ENCODE measurements at regions not wholly inside any gene's neighbourhood (a gene's known extent, or its start where the extent isn't known, plus 50 kb on each side); places are given as distances from the start of the nearest gene placed in this dataset.
"Not testable (repeated sequence)": the region's sequence is repeated elsewhere in the genome, so short reads cannot be mapped to it uniquely, and the experiment has no call there.

- not testable (repeated sequence) for TF ChIP-seq TAF1 (IDR thresholded peaks at IDR 0.05; ENCODE audit: borderline replicate concordance, low read depth, low read length); POLR2A (IDR thresholded peaks at IDR 0.05; ENCODE audit: low read depth, low read length); POLR2AphosphoS5 (IDR thresholded peaks at IDR 0.05; ENCODE audit: low read depth, low read length)
These were observed 64.7 kb downstream of the RPL22L1 start for GRCh38 chr3:170805296-170805695.
